BLaER1 treated with 17β-estradiol and CSF1 and Interleukin-3, amounts not matched to agents 10 nM and 100 nM (cell line): ENCODE measurements at regions not wholly inside any gene's neighbourhood (a gene's known extent, or its start where the extent isn't known, plus 50 kb on each side); places are given as distances from the start of the nearest gene placed in this dataset.

Experiments
- H3K27ac ChIP-seq, 11 experiments: shearing (Covaris generic); formaldehyde crosslinking; 2 replicates each; pipeline ENCODE4 v1.8.1; 2022
- H3K27me3 ChIP-seq, 11 experiments: shearing (Covaris generic); formaldehyde crosslinking; 2 replicates each; pipeline ENCODE4 v1.8.1; 2022
- H3K36me3 ChIP-seq, 11 experiments: shearing (Covaris generic); formaldehyde crosslinking; 2 replicates each; pipeline ENCODE4 v1.8.1; 2022
- H3K4me1 ChIP-seq, 10 experiments: shearing (Covaris generic); formaldehyde crosslinking; 2 replicates each; pipeline ENCODE4 v1.8.1; 2022
- H3K4me2 ChIP-seq, 11 experiments: shearing (Covaris generic); formaldehyde crosslinking; 2 replicates each; pipeline ENCODE4 v1.8.1; 2022
- H3K4me3 ChIP-seq, 10 experiments: shearing (Covaris generic); formaldehyde crosslinking; 2 replicates each; pipeline ENCODE4 v1.8.1; 2022
- H3K9ac ChIP-seq, 11 experiments: shearing (Covaris generic); formaldehyde crosslinking; 2 replicates each; pipeline ENCODE4 v1.8.1; 2022
- H3K9me3 ChIP-seq, 11 experiments: shearing (Covaris generic); formaldehyde crosslinking; replicated peaks in 1 of 11; 2 replicates each; pipeline ENCODE4 v1.8.1; 2022
- H4K20me1 ChIP-seq, 11 experiments: shearing (Covaris generic); formaldehyde crosslinking; 2 replicates each; pipeline ENCODE4 v1.8.1; 2022
- Cebpa-rat ChIP-seq, 11 experiments: shearing (Covaris generic); IDR thresholded peaks; 2 replicates each; pipeline ENCODE4 v1.8.1; 2022

GRCh38 chr10:130240409-130240808 is 104.2 kb downstream of the GLRX3 start:
- peaks cover 0 to 28% (median 15%) of the 10 kb centered on the region in 11 experiments; a peak in 12 of 22 replicates for H4K20me1 ChIP-seq
- H3K36me3 ChIP-seq, result no peaks in the 10 kb centered on the region
- H3K9me3 ChIP-seq, result peaks cover 16 to 74% (median 36%) of the 10 kb centered on the region in 11 experiments
- peaks cover 41 to 90% (median 59%) of the 10 kb centered on the region in 11 experiments for H3K27me3 ChIP-seq
- H3K4me1 ChIP-seq, result peaks cover 14 to 22% (median 20%) of the 10 kb centered on the region in 10 experiments
- H3K9ac ChIP-seq, result no peak overlapping the region
- H3K4me2 ChIP-seq, result no peak overlapping the region
- H3K27ac ChIP-seq, result no peak overlapping the region
- no peak overlapping the region for H3K4me3 ChIP-seq
- TF ChIP-seq Cebpa-rat (IDR thresholded peaks at IDR 0.05), result no peak

- H3K4me2 ChIP-seq, result peak overlapping the region; percentile 23 to 70 (median 61); a peak in 21 of 22 replicates
- H3K36me3 ChIP-seq, result no peaks in the 10 kb centered on the region
- peaks cover 57 to 90% (median 70%) of the 10 kb centered on the region in 11 experiments for H3K27me3 ChIP-seq
- no peak for TF ChIP-seq Cebpa-rat (IDR thresholded peaks at IDR 0.05)
- H3K4me1 ChIP-seq, result peaks cover 14 to 22% (median 20%) of the 10 kb centered on the region in 10 experiments
- no peak overlapping the region for H3K27ac ChIP-seq
- no peak overlapping the region for H3K9ac ChIP-seq
- H4K20me1 ChIP-seq, result peaks cover 0 to 28% (median 15%) of the 10 kb centered on the region in 11 experiments; a peak in 12 of 22 replicates
- no peak overlapping the region for H3K4me3 ChIP-seq
- H3K9me3 ChIP-seq, result peaks cover 16 to 80% (median 50%) of the 10 kb centered on the region in 11 experiments
Observed at GRCh38 chr10:130242513-130242912, 106.3 kb downstream of the GLRX3 start.

- Histone ChIP-seq H3K4me2 (peak overlapping the region; percentile 23 to 70 (median 61)), H3K9me3 (peaks cover 16 to 78% (median 46%) of the 10 kb centered on the region in 11 experiments), H3K27me3 (peaks cover 57 to 90% (median 71%) of the 10 kb centered on the region in 11 experiments), H3K4me1 (peaks cover 14 to 22% (median 20%) of the 10 kb centered on the region in 10 experiments), H4K20me1 (peaks cover 0 to 28% (median 15%) of the 10 kb centered on the region in 11 experiments; a peak in 12 of 22 replicates), H3K9ac (no peak overlapping the region), H3K4me3 (no peak overlapping the region), H3K36me3 (no peaks in the 10 kb centered on the region), H3K27ac (no peak overlapping the region)
- TF ChIP-seq Cebpa-rat (IDR thresholded peaks at IDR 0.05), result peak in 5 of 11 experiments; percentile 23 to 58 (median 37); a peak in 5 of 22 replicates
Observed at GRCh38 chr10:130243015-130243414, 106.8 kb downstream of the GLRX3 start.

- no peak overlapping the region for H3K9ac ChIP-seq
- peaks cover 16 to 76% (median 34%) of the 10 kb centered on the region in 11 experiments for H3K9me3 ChIP-seq
- no peak overlapping the region for H3K27ac ChIP-seq
- H3K4me3 ChIP-seq, result no peak overlapping the region
- no peak for TF ChIP-seq Cebpa-rat (IDR thresholded peaks at IDR 0.05)
- H3K36me3 ChIP-seq, result no peaks in the 10 kb centered on the region
- peaks cover 57 to 88% (median 71%) of the 10 kb centered on the region in 11 experiments for H3K27me3 ChIP-seq
- H4K20me1 ChIP-seq, result peaks cover 0 to 28% (median 15%) of the 10 kb centered on the region in 11 experiments; a peak in 12 of 22 replicates
- H3K4me2 ChIP-seq, result peak overlapping the region in 7 of 11 experiments; percentile 23 to 69 (median 60); a peak in 8 of 22 replicates
- peaks cover 14 to 22% (median 20%) of the 10 kb centered on the region in 10 experiments for H3K4me1 ChIP-seq
Observed at GRCh38 chr10:130244031-130244927, 108.1 kb downstream of the GLRX3 start.

- peaks cover 16 to 78% (median 34%) of the 10 kb centered on the region in 11 experiments for H3K9me3 ChIP-seq
- H3K4me3 ChIP-seq, result no peak overlapping the region
- no peak overlapping the region for H3K4me2 ChIP-seq
- H3K36me3 ChIP-seq, result no peaks in the 10 kb centered on the region
- no peak overlapping the region for H3K9ac ChIP-seq
- H3K4me1 ChIP-seq, result peaks cover 14 to 22% (median 20%) of the 10 kb centered on the region in 10 experiments
- peaks cover 57 to 94% (median 71%) of the 10 kb centered on the region in 11 experiments for H3K27me3 ChIP-seq
- peaks cover 0 to 28% (median 15%) of the 10 kb centered on the region in 11 experiments; a peak in 12 of 22 replicates for H4K20me1 ChIP-seq
- no peak for TF ChIP-seq Cebpa-rat (IDR thresholded peaks at IDR 0.05)
- H3K27ac ChIP-seq, result no peak overlapping the region
Observed at GRCh38 chr10:130244928-130245495, 108.8 kb downstream of the GLRX3 start.

GRCh38 chr10:130246113-130246512 is 109.9 kb downstream of the GLRX3 start:
- peaks cover 54 to 94% (median 67%) of the 10 kb centered on the region in 11 experiments for H3K27me3 ChIP-seq
- H3K36me3 ChIP-seq, result no peaks in the 10 kb centered on the region
- no peak overlapping the region for H3K27ac ChIP-seq
- no peak overlapping the region for H3K4me3 ChIP-seq
- TF ChIP-seq Cebpa-rat (IDR thresholded peaks at IDR 0.05), result no peak
- H3K4me2 ChIP-seq, result no peak overlapping the region
- H3K9ac ChIP-seq, result no peak overlapping the region
- H3K9me3 ChIP-seq, result peaks cover 10 to 78% (median 25%) of the 10 kb centered on the region in 11 experiments
- peaks cover 14 to 22% (median 20%) of the 10 kb centered on the region in 10 experiments for H3K4me1 ChIP-seq
- peaks cover 0 to 28% (median 15%) of the 10 kb centered on the region in 11 experiments; a peak in 12 of 22 replicates for H4K20me1 ChIP-seq

- Histone ChIP-seq H3K27ac (no peak overlapping the region), H3K36me3 (no peaks in the 10 kb centered on the region), H3K4me1 (no peaks in the 10 kb centered on the region), H3K9ac (no peak overlapping the region), H3K4me2 (no peak overlapping the region), H3K9me3 (peaks cover 0 to 76% (median 13%) of the 10 kb centered on the region in 11 experiments; a peak in 12 of 22 replicates), H4K20me1 (peaks cover 0 to 2% (median 0%) of the 10 kb centered on the region in 11 experiments; a peak in 4 of 22 replicates), H3K27me3 (peaks cover 19 to 61% (median 29%) of the 10 kb centered on the region in 11 experiments), H3K4me3 (no peak overlapping the region)
- TF ChIP-seq Cebpa-rat (IDR thresholded peaks at IDR 0.05), result no peak
Observed at GRCh38 chr10:130250127-130250526, 113.9 kb downstream of the GLRX3 start.

- no peak overlapping the region for H3K4me3 ChIP-seq
- no peak for TF ChIP-seq Cebpa-rat (IDR thresholded peaks at IDR 0.05)
- H3K9me3 ChIP-seq, result peaks cover 0 to 66% (median 8%) of the 10 kb centered on the region in 11 experiments; a peak in 9 of 22 replicates
- H3K9ac ChIP-seq, result no peak overlapping the region
- no peaks in the 10 kb centered on the region for H4K20me1 ChIP-seq
- H3K4me2 ChIP-seq, result no peak overlapping the region
- H3K4me1 ChIP-seq, result no peaks in the 10 kb centered on the region
- H3K36me3 ChIP-seq, result no peaks in the 10 kb centered on the region
- peaks cover 3 to 45% (median 13%) of the 10 kb centered on the region in 11 experiments; a peak in 18 of 22 replicates for H3K27me3 ChIP-seq
- H3K27ac ChIP-seq, result no peak overlapping the region
Observed at GRCh38 chr10:130251766-130252165, 115.6 kb downstream of the GLRX3 start.
